ENCODE measurements at regions not wholly inside any gene's neighbourhood (a gene's known extent, or its start where the extent isn't known, plus 50 kb on each side); places are given as distances from the start of the nearest gene placed in this dataset.
"Not testable (repeated sequence)": the region's sequence is repeated elsewhere in the genome, so short reads cannot be mapped to it uniquely, and the experiment has no call there.

DNA sequence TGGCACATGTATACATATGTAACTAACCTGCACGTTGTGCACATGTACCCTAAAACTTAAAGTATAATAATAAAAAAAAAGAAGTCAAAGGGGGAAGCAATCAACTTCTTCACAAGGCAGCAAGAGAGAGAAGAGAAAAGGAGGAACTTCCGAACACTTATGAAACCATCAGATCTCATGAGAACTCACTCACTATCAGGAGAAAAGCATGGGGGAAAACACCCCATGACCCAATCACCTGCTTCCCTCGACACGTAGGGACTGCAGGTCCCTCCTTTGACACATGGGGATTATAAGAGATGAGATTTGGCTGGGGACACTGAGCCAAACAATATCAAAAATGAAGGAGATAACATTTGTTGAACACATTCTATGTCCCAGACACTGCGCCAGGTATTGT is 94.8 kb upstream of the PHACTR1 start:
- H3K27me3 Mint-ChIP-seq (ENCODE audit: low read depth, poor library complexity) = peaks cover 7% of the 10 kb centered on the region
- H3K4me3 Mint-ChIP-seq = no peak overlapping the region
- peaks cover 1% of the 10 kb centered on the region for H3K9me3 Mint-ChIP-seq
- no peaks in the 10 kb centered on the region for H3K36me3 Mint-ChIP-seq (ENCODE audit: low read depth)
- TF ChIP-seq, protein P1, sequence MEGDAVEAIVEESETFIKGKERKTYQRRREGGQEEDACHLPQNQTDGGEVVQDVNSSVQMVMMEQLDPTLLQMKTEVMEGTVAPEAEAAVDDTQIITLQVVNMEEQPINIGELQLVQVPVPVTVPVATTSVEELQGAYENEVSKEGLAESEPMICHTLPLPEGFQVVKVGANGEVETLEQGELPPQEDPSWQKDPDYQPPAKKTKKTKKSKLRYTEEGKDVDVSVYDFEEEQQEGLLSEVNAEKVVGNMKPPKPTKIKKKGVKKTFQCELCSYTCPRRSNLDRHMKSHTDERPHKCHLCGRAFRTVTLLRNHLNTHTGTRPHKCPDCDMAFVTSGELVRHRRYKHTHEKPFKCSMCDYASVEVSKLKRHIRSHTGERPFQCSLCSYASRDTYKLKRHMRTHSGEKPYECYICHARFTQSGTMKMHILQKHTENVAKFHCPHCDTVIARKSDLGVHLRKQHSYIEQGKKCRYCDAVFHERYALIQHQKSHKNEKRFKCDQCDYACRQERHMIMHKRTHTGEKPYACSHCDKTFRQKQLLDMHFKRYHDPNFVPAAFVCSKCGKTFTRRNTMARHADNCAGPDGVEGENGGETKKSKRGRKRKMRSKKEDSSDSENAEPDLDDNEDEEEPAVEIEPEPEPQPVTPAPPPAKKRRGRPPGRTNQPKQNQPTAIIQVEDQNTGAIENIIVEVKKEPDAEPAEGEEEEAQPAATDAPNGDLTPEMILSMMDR (IDR thresholded peaks at IDR 0.05) = no peak
- DNase-seq = no peak
- no peaks in the 10 kb centered on the region for H3K4me1 Mint-ChIP-seq
- no peak overlapping the region for H3K27ac Mint-ChIP-seq

DNA sequence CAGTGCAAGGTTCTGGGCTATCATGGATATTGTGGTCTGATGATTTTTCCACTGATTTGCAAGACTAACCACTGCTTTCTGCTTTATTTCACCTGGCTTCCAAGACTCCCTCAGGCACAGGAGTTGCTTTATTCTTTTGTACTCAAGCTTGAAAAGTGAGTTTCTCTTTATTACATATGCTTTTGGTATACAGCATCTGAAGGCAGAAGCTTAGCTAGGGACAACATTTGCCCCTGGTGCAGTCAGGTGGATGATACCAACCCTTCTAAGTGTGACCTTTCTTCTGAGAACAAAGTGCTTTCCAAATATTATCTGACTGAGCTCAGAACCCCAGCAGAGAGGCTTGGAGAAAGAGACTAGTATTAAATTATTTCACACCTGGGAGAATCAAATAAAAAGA is 94.0 kb upstream of the PHACTR1 start:
- H3K27me3 Mint-ChIP-seq (ENCODE audit: low read depth, poor library complexity) = peaks cover 11% of the 10 kb centered on the region
- no peaks in the 10 kb centered on the region for H3K9me3 Mint-ChIP-seq
- no peaks in the 10 kb centered on the region for H3K36me3 Mint-ChIP-seq (ENCODE audit: low read depth)
- no peaks in the 10 kb centered on the region for H3K4me1 Mint-ChIP-seq
- TF ChIP-seq, protein P1 (IDR thresholded peaks at IDR 0.05) = no peak
- no peak overlapping the region for H3K4me3 Mint-ChIP-seq
- no peak overlapping the region for H3K27ac Mint-ChIP-seq
- DNase-seq = no peak

DNA sequence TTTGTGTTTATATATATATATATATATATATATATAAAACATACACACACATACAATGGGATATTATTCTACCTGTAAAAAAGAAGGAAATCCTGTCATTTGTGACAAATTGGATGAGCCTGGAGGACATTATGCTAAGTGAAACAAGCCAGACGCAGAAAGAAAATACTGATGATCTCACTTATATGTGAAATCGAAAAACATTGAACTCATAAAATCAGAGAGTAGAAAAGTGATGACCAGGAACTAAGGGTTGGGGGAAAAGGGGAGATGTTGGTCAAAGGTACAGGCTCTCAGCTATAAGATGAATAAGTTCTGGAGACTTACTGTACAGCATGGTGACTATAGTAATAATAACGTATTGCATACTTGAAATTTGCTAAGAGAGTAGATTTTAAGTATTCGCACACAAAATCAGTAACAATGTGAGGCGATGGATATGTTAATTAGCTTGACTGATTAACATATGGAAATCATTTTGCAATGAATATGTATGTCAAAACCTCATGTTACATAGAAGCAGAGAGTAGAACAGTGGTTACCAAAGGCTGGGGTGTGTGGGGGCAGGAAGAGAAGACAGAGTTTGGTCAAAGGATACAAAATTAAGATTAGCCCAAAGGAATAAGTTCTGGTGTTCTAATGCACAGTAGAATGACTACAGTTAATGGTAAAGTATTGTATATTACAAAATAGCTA is 92.3 kb upstream of the PHACTR1 start:
- H3K27ac Mint-ChIP-seq = no peak overlapping the region
- no peaks in the 10 kb centered on the region for H3K36me3 Mint-ChIP-seq (ENCODE audit: low read depth)
- H3K27me3 Mint-ChIP-seq (ENCODE audit: low read depth, poor library complexity) = peaks cover 12% of the 10 kb centered on the region
- DNase-seq = no peak
- H3K9me3 Mint-ChIP-seq = no peaks in the 10 kb centered on the region
- H3K4me3 Mint-ChIP-seq = no peak overlapping the region
- H3K4me1 Mint-ChIP-seq = no peaks in the 10 kb centered on the region
- TF ChIP-seq, protein P1 (IDR thresholded peaks at IDR 0.05) = no peak

DNA sequence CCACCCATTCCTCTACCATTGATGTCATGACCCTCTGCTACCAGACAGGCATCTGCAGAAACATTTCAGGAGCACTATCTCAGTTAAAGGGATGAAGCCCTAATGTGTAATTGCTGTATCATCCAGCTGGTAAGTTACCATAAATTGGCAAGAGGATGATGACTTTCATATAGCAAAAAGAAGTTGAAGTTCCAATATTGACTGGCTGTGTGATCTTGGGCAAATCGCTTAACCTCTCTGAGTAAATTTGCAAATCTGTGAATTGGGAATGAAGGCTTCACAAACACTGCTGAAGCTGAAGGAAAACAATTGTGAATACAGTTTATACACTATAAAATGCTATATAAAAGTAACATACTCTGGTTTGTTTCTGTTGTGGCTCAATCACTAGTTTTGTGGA is 89.5 kb upstream of the PHACTR1 start:
- Mint-ChIP-seq H3K4me1 (no peaks in the 10 kb centered on the region), H3K4me3 (no peak overlapping the region), H3K27me3 (ENCODE audit: low read depth, poor library complexity) (peaks cover 14% of the 10 kb centered on the region), H3K9me3 (no peaks in the 10 kb centered on the region), H3K36me3 (ENCODE audit: low read depth) (no peaks in the 10 kb centered on the region), H3K27ac (no peak overlapping the region)
- TF ChIP-seq, protein P1 (IDR thresholded peaks at IDR 0.05) = no peak
- DNase-seq = no peak

DNA sequence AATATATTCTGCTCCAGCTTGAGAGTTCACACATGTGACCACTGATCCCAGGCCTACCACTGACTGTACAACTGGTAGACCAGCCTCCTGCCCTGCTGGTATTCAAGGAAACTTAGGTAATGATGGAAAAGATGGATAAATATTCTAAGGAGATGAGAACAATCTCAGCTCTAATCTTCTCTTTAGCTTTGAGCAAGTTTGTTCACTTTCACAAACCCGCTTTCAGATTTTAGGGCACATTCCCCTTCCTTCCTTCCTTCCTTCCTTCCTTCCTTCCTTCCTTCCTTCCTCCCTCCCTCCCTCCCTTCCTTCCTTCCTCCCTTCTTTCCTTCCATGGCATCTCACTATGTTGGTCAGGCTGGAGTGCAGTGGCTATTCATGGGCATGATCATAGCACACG is 88.2 kb upstream of the PHACTR1 start:
- no peaks in the 10 kb centered on the region for H3K36me3 Mint-ChIP-seq (ENCODE audit: low read depth)
- no peak overlapping the region for H3K4me3 Mint-ChIP-seq
- no peaks in the 10 kb centered on the region for H3K4me1 Mint-ChIP-seq
- H3K9me3 Mint-ChIP-seq = no peaks in the 10 kb centered on the region
- TF ChIP-seq, protein P1 (IDR thresholded peaks at IDR 0.05) = no peak
- peaks cover 8% of the 10 kb centered on the region for H3K27me3 Mint-ChIP-seq (ENCODE audit: low read depth, poor library complexity)
- no peak for DNase-seq
- H3K27ac Mint-ChIP-seq = no peak overlapping the region

DNA sequence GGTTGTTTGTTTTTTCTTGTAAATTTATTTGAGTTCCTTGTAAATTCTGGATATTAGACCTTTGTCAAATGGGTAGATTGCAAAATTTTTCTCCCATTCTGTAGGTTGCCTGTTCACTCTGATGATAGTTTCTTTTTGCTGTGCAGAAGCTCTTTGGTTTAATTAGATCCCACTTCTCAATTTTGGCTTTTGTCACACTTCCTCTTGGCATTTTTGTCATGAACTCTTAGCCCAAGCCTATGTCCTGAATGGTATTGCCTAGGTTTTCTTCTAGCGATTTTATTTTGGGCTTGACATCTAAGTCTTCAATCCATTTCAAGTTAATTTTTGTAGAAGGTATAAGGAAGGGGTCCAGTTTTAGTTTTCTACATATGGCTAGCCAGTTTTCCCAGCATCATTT is 82.8 kb upstream of the PHACTR1 start:
- H3K27ac Mint-ChIP-seq; H3K4me1 Mint-ChIP-seq; H3K36me3 Mint-ChIP-seq (ENCODE audit: low read depth); DNase-seq; H3K4me3 Mint-ChIP-seq: not testable (repeated sequence)
- peaks cover 13% of the 10 kb centered on the region for H3K9me3 Mint-ChIP-seq
- H3K27me3 Mint-ChIP-seq (ENCODE audit: low read depth, poor library complexity) = peaks cover 10% of the 10 kb centered on the region

All from nephron progenitor cell (in vitro differentiated cells).